Uterus (tissue), 3 donors: ENCODE measurements at regions not wholly inside any gene's neighbourhood (a gene's known extent, or its start where the extent isn't known, plus 50 kb on each side); places are given as distances from the start of the nearest gene placed in this dataset.
A peak's percentile ranks its signal among the peaks of the same experiment; 100 is the strongest.
"Not testable (repeated sequence)": the region's sequence is repeated elsewhere in the genome, so short reads cannot be mapped to it uniquely, and the experiment has no call there.

ENCODE experiments used
- DNase-seq, 2 donors: peaks; one replicate each; pipeline ENCODE4 v3.0.0-alpha.2; 2019 to 2020
- H3K27ac ChIP-seq, 2 donors: fragments of 200-600 bp; sonication (generic); 1 replicate in 1 of 2; 2 replicates in 1 of 2; pipeline ENCODE4 v1.5.1; 2016 to 2018
- H3K27me3 ChIP-seq, 2 donors: fragments of 200-600 bp; sonication (generic); one replicate each; pipeline ENCODE4 v1.5.1; 2018 to 2019; ENCODE audit warnings: control low read depth in 1 of 2
- H3K36me3 ChIP-seq, 2 donors: fragments of 200-600 bp; sonication (generic); one replicate each; pipeline ENCODE4 v1.5.1; 2019; ENCODE audit warnings: control low read depth in 1 of 2
- H3K4me1 ChIP-seq, 2 donors: fragments of 200-600 bp; sonication (generic); one replicate each; pipeline ENCODE4 v1.5.1; 2018 to 2019; ENCODE audit warnings: control low read depth in 1 of 2
- H3K4me3 ChIP-seq, 2 donors: fragments of 200-600 bp; sonication (generic); 1 replicate in 1 of 2; 2 replicates in 1 of 2; pipeline ENCODE4 v1.5.1; 2018 to 2019; ENCODE audit warnings: mild to moderate bottlenecking in 1 of 2
- H3K9me3 ChIP-seq, 2 donors: fragments of 200-600 bp; sonication (generic); one replicate each; pipeline ENCODE4 v1.5.1; 2019; ENCODE audit warnings: control low read depth in 1 of 2
- POLR2A ChIP-seq, 2 donors: fragments of 450-650 bp; IDR thresholded peaks; one replicate each; pipeline ENCODE4 v1.6.1; 2016; ENCODE audit warnings: antibody characterized with exemption in 2 of 2, mild to moderate bottlenecking in 1 of 2, moderate library complexity in 1 of 2
- intact Hi-C: fragments of 100-400 bp; cut with DNase I; formaldehyde crosslinking; loops from one replicate; pipeline ENCODE4 v1.15.1; 2023; ENCODE audit warnings: low total_unique reads
- TF ChIP-seq, protein P1 (sequence below), 4 experiments: fragments of 200-600 bp in 2 of 4; fragments of 450-650 bp in 2 of 4; sonication (generic) in 2 of 4; IDR thresholded peaks; one replicate each; pipeline ENCODE4 v1.5.1; 2016 to 2019; ENCODE audit warnings: antibody characterized with exemption in 4 of 4, mild to moderate bottlenecking in 2 of 4, moderate library complexity in 1 of 4
- donor health status: DM: yes; HTN: yes; CAD: no.

DNA sequence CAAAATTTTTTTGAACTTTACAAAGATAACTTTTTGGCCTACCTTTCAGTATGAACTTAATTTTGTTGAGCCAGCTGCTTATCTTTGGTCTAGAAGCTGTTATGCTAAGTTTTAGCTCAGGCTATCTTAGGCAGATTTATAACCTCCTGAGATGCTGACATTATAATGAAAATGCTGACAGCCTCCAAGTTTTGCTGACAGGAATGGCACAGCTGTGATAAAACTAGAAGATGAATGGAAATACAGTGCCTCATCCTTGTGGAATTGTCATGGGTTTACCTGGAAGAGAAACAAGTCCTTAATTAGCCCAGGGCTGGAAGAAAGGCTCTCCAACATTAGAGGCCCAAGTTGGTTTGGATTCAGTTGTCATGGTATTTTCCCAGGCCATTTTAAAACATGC, 123.3 kb downstream of the OXSM start:
- peak overlapping the region in 1 of 2 donors; percentile 46 for H3K27ac ChIP-seq
- H3K9me3 ChIP-seq = no peaks in the 10 kb centered on the region
- intact Hi-C loops = no loop called here
- no peak for DNase-seq
- TF ChIP-seq POLR2A (IDR thresholded peaks at IDR 0.05) = no peak
- TF ChIP-seq, protein P1, sequence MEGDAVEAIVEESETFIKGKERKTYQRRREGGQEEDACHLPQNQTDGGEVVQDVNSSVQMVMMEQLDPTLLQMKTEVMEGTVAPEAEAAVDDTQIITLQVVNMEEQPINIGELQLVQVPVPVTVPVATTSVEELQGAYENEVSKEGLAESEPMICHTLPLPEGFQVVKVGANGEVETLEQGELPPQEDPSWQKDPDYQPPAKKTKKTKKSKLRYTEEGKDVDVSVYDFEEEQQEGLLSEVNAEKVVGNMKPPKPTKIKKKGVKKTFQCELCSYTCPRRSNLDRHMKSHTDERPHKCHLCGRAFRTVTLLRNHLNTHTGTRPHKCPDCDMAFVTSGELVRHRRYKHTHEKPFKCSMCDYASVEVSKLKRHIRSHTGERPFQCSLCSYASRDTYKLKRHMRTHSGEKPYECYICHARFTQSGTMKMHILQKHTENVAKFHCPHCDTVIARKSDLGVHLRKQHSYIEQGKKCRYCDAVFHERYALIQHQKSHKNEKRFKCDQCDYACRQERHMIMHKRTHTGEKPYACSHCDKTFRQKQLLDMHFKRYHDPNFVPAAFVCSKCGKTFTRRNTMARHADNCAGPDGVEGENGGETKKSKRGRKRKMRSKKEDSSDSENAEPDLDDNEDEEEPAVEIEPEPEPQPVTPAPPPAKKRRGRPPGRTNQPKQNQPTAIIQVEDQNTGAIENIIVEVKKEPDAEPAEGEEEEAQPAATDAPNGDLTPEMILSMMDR (IDR thresholded peaks at IDR 0.05) = no peak
- no peaks in the 10 kb centered on the region for H3K27me3 ChIP-seq
- no peak overlapping the region for H3K4me3 ChIP-seq
- H3K4me1 ChIP-seq = no peaks in the 10 kb centered on the region
- H3K36me3 ChIP-seq = no peaks in the 10 kb centered on the region

DNA sequence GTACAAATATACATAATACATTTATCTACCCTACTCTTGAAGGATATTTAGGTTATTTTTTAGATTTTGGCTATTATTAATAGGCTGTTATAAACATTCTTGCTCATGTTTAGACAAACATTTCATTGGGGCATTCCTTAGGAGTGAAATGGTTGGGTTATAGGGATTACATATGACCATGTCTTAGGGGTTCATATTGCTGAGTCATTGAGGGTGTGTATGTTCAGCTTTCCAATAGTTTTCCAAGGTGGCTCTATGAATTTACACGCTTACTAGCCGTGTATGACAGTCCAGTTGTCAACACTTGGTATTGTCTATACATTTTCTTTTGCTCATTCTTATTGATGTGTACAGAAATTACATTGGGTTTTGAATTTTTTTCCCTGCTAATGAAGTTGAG, 125.8 kb downstream of the OXSM start:
- DNase-seq = no peak
- Histone ChIP-seq H3K4me3 (no peak overlapping the region), H3K4me1 (no peaks in the 10 kb centered on the region), H3K27me3 (no peaks in the 10 kb centered on the region), H3K9me3 (no peaks in the 10 kb centered on the region), H3K36me3 (no peaks in the 10 kb centered on the region), H3K27ac (no peak overlapping the region)
- intact Hi-C loops = no loop called here
- no peak for TF ChIP-seq POLR2A (IDR thresholded peaks at IDR 0.05)

DNA sequence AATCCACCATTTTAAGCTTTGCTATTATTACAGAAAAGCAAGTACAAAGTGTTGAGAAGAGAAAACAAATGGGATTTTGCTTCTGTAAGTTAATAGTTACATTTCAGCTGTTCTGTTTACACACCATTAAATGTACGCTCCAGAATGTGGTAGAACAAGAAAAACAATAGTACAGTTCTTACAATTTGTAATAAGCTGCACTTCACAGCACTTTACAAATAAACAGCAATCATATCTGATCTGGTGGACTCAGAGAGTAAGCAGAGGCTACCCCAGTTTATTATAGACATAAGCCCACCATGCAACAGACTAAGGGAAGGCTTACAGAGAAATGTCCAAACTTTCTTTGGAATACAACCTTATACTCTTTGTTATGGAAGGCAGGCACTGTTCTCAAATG, 126.4 kb downstream of the OXSM start:
- intact Hi-C loops = no loop called here
- DNase-seq = no peak
- Histone ChIP-seq H3K9me3 (no peaks in the 10 kb centered on the region), H3K27me3 (no peaks in the 10 kb centered on the region), H3K4me3 (no peak overlapping the region), H3K27ac (no peak overlapping the region), H3K4me1 (no peaks in the 10 kb centered on the region), H3K36me3 (no peaks in the 10 kb centered on the region)
- TF ChIP-seq, protein P1 (IDR thresholded peaks at IDR 0.05) = no peak
- no peak for TF ChIP-seq POLR2A (IDR thresholded peaks at IDR 0.05)

DNA sequence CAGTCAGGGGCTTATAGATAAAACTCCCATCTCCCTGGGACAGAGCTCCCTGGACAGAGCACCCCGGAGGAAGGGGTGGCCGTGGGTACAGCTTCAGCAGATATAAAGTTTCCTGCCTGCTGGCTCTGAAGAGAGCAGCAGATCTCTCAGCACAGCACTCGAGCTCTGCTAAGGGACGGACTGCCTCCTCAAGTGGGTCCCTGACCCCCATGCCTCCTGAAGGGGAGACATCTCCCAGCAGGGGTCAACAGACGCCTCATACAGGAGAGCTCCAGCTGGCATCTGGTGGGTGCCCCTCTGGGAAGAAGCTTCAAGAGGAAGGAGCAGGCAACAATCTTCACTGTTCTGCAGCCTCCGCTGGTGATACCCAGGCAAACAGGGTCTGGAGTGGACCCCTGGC, 142.1 kb downstream of the OXSM start:
- H3K27me3 ChIP-seq, DNase-seq, H3K36me3 ChIP-seq, H3K4me1 ChIP-seq, H3K4me3 ChIP-seq, H3K9me3 ChIP-seq, H3K27ac ChIP-seq, intact Hi-C loops: not testable (repeated sequence)

DNA sequence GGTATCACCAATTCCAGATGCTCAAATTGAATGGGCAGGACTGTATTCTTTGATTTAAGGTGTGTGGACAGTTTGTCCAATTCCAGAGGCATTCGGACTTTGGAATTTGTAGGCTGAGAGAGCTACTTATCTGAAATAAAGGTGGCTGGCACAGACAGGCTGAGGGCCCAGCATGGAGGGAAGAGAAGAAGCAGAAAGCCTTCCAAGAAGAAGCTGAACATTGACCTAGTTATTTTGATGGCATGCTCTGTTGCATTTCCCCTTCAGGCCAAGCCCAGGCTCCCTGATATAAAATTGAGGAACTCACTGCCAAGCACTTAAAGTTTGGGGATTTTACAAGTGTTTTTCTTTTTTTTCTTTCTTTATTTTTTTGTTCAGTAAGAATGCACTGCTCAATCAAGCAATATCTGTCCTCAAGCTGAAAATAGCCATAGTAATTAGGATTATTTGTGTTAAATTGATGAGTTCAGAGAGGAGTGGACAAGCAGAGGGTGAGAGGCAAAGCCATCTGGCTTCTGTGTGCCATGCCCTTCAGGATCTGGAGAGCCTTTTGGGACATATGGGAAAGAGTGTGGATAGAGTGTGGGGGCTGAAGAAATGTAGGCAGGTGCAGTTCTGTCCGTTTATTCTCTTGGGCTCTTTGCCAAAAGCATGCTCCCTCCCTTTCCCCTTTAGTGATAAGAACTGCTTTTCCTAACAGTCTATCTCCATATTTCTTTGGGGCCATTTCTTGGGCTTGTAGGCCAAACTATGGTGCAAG, 148.9 kb downstream of the OXSM start:
- no peak for DNase-seq
- Histone ChIP-seq H3K9me3 (no peaks in the 10 kb centered on the region), H3K27me3 (no peaks in the 10 kb centered on the region), H3K27ac (no peak overlapping the region), H3K36me3 (no peaks in the 10 kb centered on the region), H3K4me3 (no peak overlapping the region), H3K4me1 (no peaks in the 10 kb centered on the region)
- no peak for TF ChIP-seq POLR2A (IDR thresholded peaks at IDR 0.05)
- TF ChIP-seq, protein P1 (IDR thresholded peaks at IDR 0.05) = no peak
- intact Hi-C loops = no loop called here

DNA sequence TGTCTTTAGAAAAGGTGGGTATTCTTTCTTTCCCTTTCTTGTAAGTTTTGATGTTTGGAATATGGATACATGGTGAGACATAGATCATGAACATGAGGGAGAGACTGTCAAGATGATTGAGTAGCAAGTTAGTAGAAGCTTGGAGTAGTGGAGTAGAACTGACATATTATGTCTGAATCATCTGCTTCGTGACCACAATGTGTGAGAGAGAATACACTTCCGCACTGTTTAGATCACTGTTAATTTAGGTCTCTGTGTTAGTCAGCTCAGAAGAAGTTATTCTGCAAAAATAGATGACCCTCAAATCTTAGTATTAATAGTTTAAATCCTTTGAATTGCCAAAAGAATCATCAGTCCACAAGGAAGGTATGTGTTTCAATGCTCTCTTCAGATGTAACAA, 151.0 kb downstream of the OXSM start:
- no peak for TF ChIP-seq POLR2A (IDR thresholded peaks at IDR 0.05)
- TF ChIP-seq, protein P1 (IDR thresholded peaks at IDR 0.05) = no peak
- intact Hi-C loops = no loop called here
- Histone ChIP-seq H3K4me1 (no peaks in the 10 kb centered on the region), H3K27me3 (no peaks in the 10 kb centered on the region), H3K9me3 (no peaks in the 10 kb centered on the region), H3K36me3 (no peaks in the 10 kb centered on the region), H3K4me3 (no peak overlapping the region), H3K27ac (no peak overlapping the region)
- DNase-seq = no peak
